ENCODE measurements at regions not wholly inside any gene's neighbourhood (a gene's known extent, or its start where the extent isn't known, plus 50 kb on each side); places are given as distances from the start of the nearest gene placed in this dataset.

DNA sequence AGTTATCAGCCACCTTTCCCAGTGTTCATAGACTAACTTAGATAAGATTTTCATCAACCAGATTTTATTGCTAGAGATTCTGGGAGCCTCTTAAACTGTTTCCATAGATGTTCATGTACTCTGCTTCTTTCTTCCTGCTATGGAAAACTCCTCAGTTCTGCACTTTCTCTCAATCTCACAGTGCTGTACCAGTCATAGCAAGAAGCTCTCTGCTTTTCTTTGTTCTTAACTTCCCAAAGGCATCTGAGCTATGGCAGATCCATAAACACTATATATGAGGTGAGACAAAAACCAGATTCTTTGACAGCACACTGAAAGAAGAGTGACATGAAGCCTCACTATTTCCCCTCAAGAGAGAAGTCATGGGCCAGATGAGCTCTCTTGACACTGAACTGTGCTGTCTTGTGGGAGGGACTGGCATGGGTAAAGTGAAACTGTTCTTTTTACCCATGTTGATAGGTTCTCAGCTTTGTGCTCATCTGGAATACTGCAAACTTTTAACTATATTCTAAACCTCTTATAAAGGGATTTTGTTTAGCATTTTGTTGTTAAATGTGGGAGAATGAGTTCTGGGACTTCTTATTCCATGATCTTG is 64.2 kb upstream of the LYPLAL1 start:
- no TSS peak for BruUV-seq (replicated peaks)
- no peak overlapping the region for H3K4me3 ChIP-seq (ENCODE audit: low read length)
- CTCF ChIA-PET, result no interaction called here
- intact Hi-C loops (cut with micrococcal nuclease), result no loop called here
- H3K9me3 ChIP-seq (ENCODE audit: low read length), result peaks cover 13% of the 10 kb centered on the region; the same call in 1 of the 2 replicates
- no peaks in the 10 kb centered on the region for H3K36me3 ChIP-seq (ENCODE audit: low read depth, low read length)
- ATAC-seq (no peak), DNase-seq (no peak)
- H3K9me2 ChIP-seq (replicated peaks; ENCODE audit: low read length), result no peaks in the 10 kb centered on the region
- H3K4me1 ChIP-seq (ENCODE audit: insufficient read depth, low read length), result no peaks in the 10 kb centered on the region
- H3K79me2 ChIP-seq (ENCODE audit: low read length), result no peaks in the 10 kb centered on the region
- TF ChIP-seq EZH2 (IDR thresholded peaks at IDR 0.05; ENCODE audit: low read length, unreplicated experiment), result no peak
- no peak overlapping the region for H3K4me2 ChIP-seq (ENCODE audit: low read length)
- H3F3A ChIP-seq (ENCODE audit: low read length, unreplicated experiment), result no peaks in the 10 kb centered on the region
- H3K9ac ChIP-seq (ENCODE audit: low read length), result no peak overlapping the region
- H3K27ac ChIP-seq (ENCODE audit: low read length), result no peak overlapping the region
- no peaks in the 10 kb centered on the region for H3K27me3 ChIP-seq (ENCODE audit: low read length)
- no peak overlapping the region for H2AFZ ChIP-seq (ENCODE audit: low read length)
- H4K20me1 ChIP-seq (ENCODE audit: low read length), result no peaks in the 10 kb centered on the region
- POLR2A ChIA-PET (ENCODE audit: unreplicated experiment), result no interaction called here

DNA sequence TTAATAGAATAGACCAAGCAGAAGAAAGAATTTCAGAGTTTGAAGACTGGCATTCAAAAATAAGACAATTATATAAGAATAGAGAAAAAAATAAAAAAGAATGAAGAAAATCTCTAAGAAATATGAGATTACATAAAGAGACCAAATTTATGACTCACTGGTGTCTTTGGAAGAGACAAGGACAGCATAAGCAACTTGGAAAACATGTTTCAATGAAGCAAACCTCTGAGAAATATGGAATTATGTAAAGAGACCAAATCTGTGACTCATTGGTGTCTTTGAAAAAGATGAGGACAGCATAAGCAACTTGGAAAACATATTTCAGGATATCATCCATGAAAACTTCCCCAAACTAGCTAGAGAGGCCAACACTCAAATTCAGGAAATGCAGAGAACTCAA is 60.4 kb upstream of the LYPLAL1 start:
- TF ChIP-seq EZH2 (IDR thresholded peaks at IDR 0.05; ENCODE audit: low read length, unreplicated experiment) (no peak), EZH2phosphoT487 (IDR thresholded peaks at IDR 0.05; ENCODE audit: borderline replicate concordance, low read length) (no peak)
- TF ChIP-seq, protein P1, sequence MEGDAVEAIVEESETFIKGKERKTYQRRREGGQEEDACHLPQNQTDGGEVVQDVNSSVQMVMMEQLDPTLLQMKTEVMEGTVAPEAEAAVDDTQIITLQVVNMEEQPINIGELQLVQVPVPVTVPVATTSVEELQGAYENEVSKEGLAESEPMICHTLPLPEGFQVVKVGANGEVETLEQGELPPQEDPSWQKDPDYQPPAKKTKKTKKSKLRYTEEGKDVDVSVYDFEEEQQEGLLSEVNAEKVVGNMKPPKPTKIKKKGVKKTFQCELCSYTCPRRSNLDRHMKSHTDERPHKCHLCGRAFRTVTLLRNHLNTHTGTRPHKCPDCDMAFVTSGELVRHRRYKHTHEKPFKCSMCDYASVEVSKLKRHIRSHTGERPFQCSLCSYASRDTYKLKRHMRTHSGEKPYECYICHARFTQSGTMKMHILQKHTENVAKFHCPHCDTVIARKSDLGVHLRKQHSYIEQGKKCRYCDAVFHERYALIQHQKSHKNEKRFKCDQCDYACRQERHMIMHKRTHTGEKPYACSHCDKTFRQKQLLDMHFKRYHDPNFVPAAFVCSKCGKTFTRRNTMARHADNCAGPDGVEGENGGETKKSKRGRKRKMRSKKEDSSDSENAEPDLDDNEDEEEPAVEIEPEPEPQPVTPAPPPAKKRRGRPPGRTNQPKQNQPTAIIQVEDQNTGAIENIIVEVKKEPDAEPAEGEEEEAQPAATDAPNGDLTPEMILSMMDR (conservative IDR thresholded peaks at IDR 0.05; ENCODE audit: low read depth, low read length), result no peak
- no peaks in the 10 kb centered on the region for H3K27me3 ChIP-seq (ENCODE audit: low read length)
- intact Hi-C loops (cut with micrococcal nuclease), result no loop called here

DNA sequence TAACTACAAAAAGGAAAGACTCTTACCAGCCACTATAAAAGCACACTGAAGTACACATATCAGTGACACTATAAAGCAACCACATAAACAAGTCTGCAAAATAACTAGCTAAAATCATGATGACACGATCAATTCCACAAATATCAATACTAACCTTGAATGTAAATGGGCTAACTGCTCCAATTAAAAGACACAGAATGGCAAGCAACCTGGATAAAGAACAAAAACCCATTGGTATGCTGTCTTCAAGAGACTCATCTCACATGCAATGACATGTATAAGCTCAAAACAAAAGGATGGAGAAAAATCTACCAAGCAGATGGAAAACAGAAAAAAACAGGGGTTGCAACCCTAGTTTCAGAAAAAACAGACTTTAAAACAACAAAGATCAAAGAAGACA is 59.7 kb upstream of the LYPLAL1 start:
- ChIA-PET CTCF (no interaction called here), POLR2A (ENCODE audit: unreplicated experiment) (no interaction called here)
- H2AFZ ChIP-seq (ENCODE audit: low read length), result no peak overlapping the region
- TF ChIP-seq EZH2 (IDR thresholded peaks at IDR 0.05; ENCODE audit: low read length, unreplicated experiment) (no peak), EZH2phosphoT487 (IDR thresholded peaks at IDR 0.05; ENCODE audit: borderline replicate concordance, low read length) (no peak)
- TF ChIP-seq, protein P1 (conservative IDR thresholded peaks at IDR 0.05; ENCODE audit: low read depth, low read length), result no peak
- no peaks in the 10 kb centered on the region for H3K36me3 ChIP-seq (ENCODE audit: low read depth, low read length)
- DNase-seq (no peak), ATAC-seq (no peak)
- H3K4me3 ChIP-seq (ENCODE audit: low read length), result no peak overlapping the region
- intact Hi-C loops (cut with micrococcal nuclease), result no loop called here
- peaks cover 6% of the 10 kb centered on the region; the same call in 1 of the 2 replicates for H3K9me3 ChIP-seq (ENCODE audit: low read length)
- no peaks in the 10 kb centered on the region for H3K27me3 ChIP-seq (ENCODE audit: low read length)
- no peak overlapping the region for H3K9ac ChIP-seq (ENCODE audit: low read length)
- no peaks in the 10 kb centered on the region for H3K4me1 ChIP-seq (ENCODE audit: insufficient read depth, low read length)
- H3F3A ChIP-seq (ENCODE audit: low read length, unreplicated experiment), result no peaks in the 10 kb centered on the region
- H3K9me2 ChIP-seq (replicated peaks; ENCODE audit: low read length), result no peaks in the 10 kb centered on the region
- H3K79me2 ChIP-seq (ENCODE audit: low read length), result no peaks in the 10 kb centered on the region
- H4K20me1 ChIP-seq (ENCODE audit: low read length), result no peaks in the 10 kb centered on the region
- no TSS peak for BruUV-seq (replicated peaks)
- no peak overlapping the region for H3K27ac ChIP-seq (ENCODE audit: low read length)
- no peak overlapping the region for H3K4me2 ChIP-seq (ENCODE audit: low read length)

More for the DNA sequence above, 60.4 kb upstream of the LYPLAL1 start:
- Histone ChIP-seq H3K4me2 (ENCODE audit: low read length) (no peak overlapping the region), H3K4me3 (ENCODE audit: low read length) (no peak overlapping the region), H3K27ac (ENCODE audit: low read length) (no peak overlapping the region), H2AFZ (ENCODE audit: low read length) (no peak overlapping the region), H3K9me2 (replicated peaks; ENCODE audit: low read length) (no peaks in the 10 kb centered on the region), H3K4me1 (ENCODE audit: insufficient read depth, low read length) (no peaks in the 10 kb centered on the region), H3K9me3 (ENCODE audit: low read length) (peaks cover 6% of the 10 kb centered on the region; the same call in 1 of the 2 replicates), H3K79me2 (ENCODE audit: low read length) (no peaks in the 10 kb centered on the region), H3F3A (ENCODE audit: low read length, unreplicated experiment) (no peaks in the 10 kb centered on the region), H3K9ac (ENCODE audit: low read length) (no peak overlapping the region), H4K20me1 (ENCODE audit: low read length) (no peaks in the 10 kb centered on the region), H3K36me3 (ENCODE audit: low read depth, low read length) (no peaks in the 10 kb centered on the region)
- no peak for ATAC-seq
- ChIA-PET POLR2A (ENCODE audit: unreplicated experiment) (no interaction called here), CTCF (no interaction called here)
- no TSS peak for BruUV-seq (replicated peaks)
- no peak for DNase-seq
